GM12891 (cell line): ENCODE measurements at regions not wholly inside any gene's neighbourhood (a gene's known extent, or its start where the extent isn't known, plus 50 kb on each side); places are given as distances from the start of the nearest gene placed in this dataset.

ENCODE experiments used
- POLR2A ChIP-seq: IDR thresholded peaks from 2 replicates; pipeline ENCODE4 v1.6.1; 2011; ENCODE audit warnings: low read depth, low read length, control low read depth
- POLR2AphosphoS5 ChIP-seq: IDR thresholded peaks from 2 replicates; pipeline ENCODE4 v1.6.1; 2011; ENCODE audit warnings: low read depth, low read length, control low read depth
- POU2F2 ChIP-seq: IDR thresholded peaks from 2 replicates; pipeline ENCODE4 v1.6.1; 2011; ENCODE audit warnings: low read depth, mild to moderate bottlenecking, control low read depth, low read length, moderate library complexity
- SPI1 ChIP-seq: IDR thresholded peaks from 2 replicates; pipeline ENCODE4 v1.6.1; 2011; ENCODE audit warnings: low read depth, low read length, control low read depth
- TAF1 ChIP-seq: IDR thresholded peaks from 2 replicates; pipeline ENCODE4 v1.6.1; 2011; ENCODE audit warnings: low read depth, low read length, control low read depth

GRCh38 chr22:35175392-35175791 is 81.9 kb upstream of the HMGXB4 start:
- no peak for TF ChIP-seq POLR2AphosphoS5
- no peak for TF ChIP-seq POLR2A
- no peak for TF ChIP-seq POU2F2
- no peak for TF ChIP-seq TAF1
- TF ChIP-seq SPI1: no peak
